ENCODE measurements at regions not wholly inside any gene's neighbourhood (a gene's known extent, or its start where the extent isn't known, plus 50 kb on each side); places are given as distances from the start of the nearest gene placed in this dataset.

GRCh38 chr15:91698241-91698640, 155.3 kb upstream of the SLCO3A1 start:
- H3K36me3 Mint-ChIP-seq (ENCODE audit: low read depth): no peaks in the 10 kb centered on the region
- H3K27ac Mint-ChIP-seq: no peak overlapping the region
- TF ChIP-seq CTCF (IDR thresholded peaks at IDR 0.05): no peak
- no peaks in the 10 kb centered on the region for H3K4me1 Mint-ChIP-seq (ENCODE audit: low read depth)
- peaks cover 20% of the 10 kb centered on the region for H3K9me3 Mint-ChIP-seq
- DNase-seq: no peak
- H3K27me3 Mint-ChIP-seq (ENCODE audit: insufficient read depth): no peaks in the 10 kb centered on the region
- no peak overlapping the region for H3K4me3 Mint-ChIP-seq

DNA sequence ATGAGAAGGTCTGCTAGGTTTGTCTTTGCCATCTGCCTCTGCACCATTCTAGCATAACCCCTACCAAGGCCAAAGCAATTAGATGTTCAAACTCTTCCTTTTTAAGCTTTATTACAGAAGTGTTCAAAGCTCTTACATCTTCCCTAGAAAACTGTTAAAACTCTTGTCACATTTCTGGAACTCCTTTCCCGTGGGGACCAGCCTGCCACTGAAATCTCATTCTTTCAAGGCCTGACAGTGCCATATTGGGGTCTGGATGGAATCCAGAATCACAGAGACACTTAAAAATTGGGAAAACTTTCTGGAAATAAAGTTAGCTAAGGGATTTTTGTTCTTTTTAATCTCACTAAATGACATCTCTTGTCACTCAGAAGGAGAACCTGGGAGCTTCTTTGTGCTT, 153.8 kb upstream of the SLCO3A1 start:
- no peak overlapping the region for H3K27ac Mint-ChIP-seq
- no peak overlapping the region for H3K4me3 Mint-ChIP-seq
- H3K36me3 Mint-ChIP-seq (ENCODE audit: low read depth): no peaks in the 10 kb centered on the region
- no peaks in the 10 kb centered on the region for H3K27me3 Mint-ChIP-seq (ENCODE audit: insufficient read depth)
- DNase-seq: no peak
- no peaks in the 10 kb centered on the region for H3K4me1 Mint-ChIP-seq (ENCODE audit: low read depth)
- no peak for TF ChIP-seq CTCF (IDR thresholded peaks at IDR 0.05)
- peaks cover 20% of the 10 kb centered on the region for H3K9me3 Mint-ChIP-seq

GRCh38 chr15:91703274-91703673, 150.2 kb upstream of the SLCO3A1 start:
- H3K4me1 Mint-ChIP-seq (ENCODE audit: low read depth): no peaks in the 10 kb centered on the region

GRCh38 chr15:91704343-91704742, 149.2 kb upstream of the SLCO3A1 start:
- peaks cover 23% of the 10 kb centered on the region for H3K9me3 Mint-ChIP-seq
- H3K36me3 Mint-ChIP-seq (ENCODE audit: low read depth): no peaks in the 10 kb centered on the region
- no peak overlapping the region for H3K4me3 Mint-ChIP-seq
- no peak overlapping the region for H3K27ac Mint-ChIP-seq
- no peaks in the 10 kb centered on the region for H3K27me3 Mint-ChIP-seq (ENCODE audit: insufficient read depth)
- no peak for TF ChIP-seq CTCF (IDR thresholded peaks at IDR 0.05)
- no peaks in the 10 kb centered on the region for H3K4me1 Mint-ChIP-seq (ENCODE audit: low read depth)
- no peak for DNase-seq

More at GRCh38 chr15:91703274-91703673, 150.2 kb upstream of the SLCO3A1 start:
- Mint-ChIP-seq H3K36me3 (ENCODE audit: low read depth) (no peaks in the 10 kb centered on the region), H3K27ac (no peak overlapping the region), H3K9me3 (peaks cover 22% of the 10 kb centered on the region), H3K27me3 (ENCODE audit: insufficient read depth) (no peaks in the 10 kb centered on the region), H3K4me3 (no peak overlapping the region)
- no peak for DNase-seq
- no peak for TF ChIP-seq CTCF (IDR thresholded peaks at IDR 0.05)

DNA sequence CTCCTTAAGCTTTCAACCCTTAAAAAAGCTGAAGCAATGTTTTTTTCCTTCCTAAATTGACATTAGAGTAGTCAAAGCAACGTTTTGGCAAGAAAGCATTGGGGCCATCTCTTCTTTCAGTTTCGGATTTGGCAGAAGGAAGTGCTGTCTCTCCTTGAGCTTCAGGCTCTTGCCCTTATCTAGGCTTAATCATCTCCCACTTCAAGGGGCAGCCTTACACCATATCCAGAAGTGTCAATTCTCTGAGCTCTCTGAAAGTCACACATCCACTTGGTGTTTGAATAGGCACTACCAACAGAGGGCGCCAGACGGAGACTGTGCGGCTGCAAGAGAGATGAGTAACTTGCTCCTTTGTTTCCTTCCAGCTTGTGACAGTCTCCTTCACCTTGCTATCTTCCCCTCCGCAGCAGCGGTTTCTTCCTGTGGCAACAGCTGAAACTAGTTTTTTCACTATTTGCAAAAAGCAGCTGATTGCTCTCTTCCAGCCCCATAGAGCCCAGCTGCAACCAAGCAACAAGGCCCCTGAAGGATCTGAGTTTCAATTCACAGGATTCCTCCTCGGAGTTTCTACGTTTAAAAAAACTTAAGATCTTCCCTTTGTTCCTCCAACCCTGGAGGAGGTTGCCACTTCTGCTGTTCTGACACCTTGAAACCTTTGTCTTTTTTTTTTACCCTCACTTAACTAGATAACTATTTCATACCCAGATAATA, 147.0 kb upstream of the SLCO3A1 start:
- peak; percentile 9 for DNase-seq
- peak; percentile 78 for TF ChIP-seq CTCF (IDR thresholded peaks at IDR 0.05)

More for the DNA sequence above, 147.0 kb upstream of the SLCO3A1 start:
- Mint-ChIP-seq H3K4me1 (ENCODE audit: low read depth) (no peaks in the 10 kb centered on the region), H3K27ac (no peak overlapping the region), H3K9me3 (peaks cover 18% of the 10 kb centered on the region), H3K36me3 (ENCODE audit: low read depth) (no peaks in the 10 kb centered on the region), H3K27me3 (ENCODE audit: insufficient read depth) (no peaks in the 10 kb centered on the region; the same call in 1 of the 2 replicates), H3K4me3 (no peak overlapping the region)

Data from HFFc6 (cell line).